22Rv1 (cell line): ENCODE measurements at regions not wholly inside any gene's neighbourhood (a gene's known extent, or its start where the extent isn't known, plus 50 kb on each side); places are given as distances from the start of the nearest gene placed in this dataset.

Experiments
- H3K27ac ChIP-seq: fragments of 450-650 bp; 2 replicates; pipeline ENCODE4 v1.5.1; 2017
- ZFX ChIP-seq: fragments of 450-650 bp; IDR thresholded peaks from 2 replicates; pipeline ENCODE4 v1.6.1; 2017; ENCODE audit warnings: antibody characterized with exemption, borderline replicate concordance
- TF ChIP-seq, protein P1 (sequence below): fragments of 450-650 bp; IDR thresholded peaks from 2 replicates; pipeline ENCODE4 v1.5.1; 2017; ENCODE audit warnings: mild to moderate bottlenecking

DNA sequence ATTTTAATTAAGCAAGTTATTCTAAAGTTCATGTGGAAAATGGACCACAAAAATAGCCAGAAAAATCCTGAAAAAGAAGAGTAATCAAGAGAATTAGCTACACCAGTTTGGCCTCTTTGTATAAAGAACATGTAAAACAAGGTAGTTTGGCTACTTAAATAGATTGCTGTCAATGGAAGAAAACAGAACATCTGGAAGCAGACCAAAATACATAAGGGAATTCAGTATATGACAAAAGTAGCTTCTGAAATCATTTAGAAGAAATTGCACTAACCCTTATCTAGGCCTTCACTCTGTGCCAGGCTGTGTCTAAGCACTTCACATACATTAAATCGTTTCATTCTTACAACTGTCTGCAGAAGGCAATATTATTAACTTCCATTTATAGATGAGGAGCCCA is 156.6 kb downstream of the PRDM6 start:
- H3K27ac ChIP-seq: no peak overlapping the region
- no peak for TF ChIP-seq ZFX
- TF ChIP-seq, protein P1, sequence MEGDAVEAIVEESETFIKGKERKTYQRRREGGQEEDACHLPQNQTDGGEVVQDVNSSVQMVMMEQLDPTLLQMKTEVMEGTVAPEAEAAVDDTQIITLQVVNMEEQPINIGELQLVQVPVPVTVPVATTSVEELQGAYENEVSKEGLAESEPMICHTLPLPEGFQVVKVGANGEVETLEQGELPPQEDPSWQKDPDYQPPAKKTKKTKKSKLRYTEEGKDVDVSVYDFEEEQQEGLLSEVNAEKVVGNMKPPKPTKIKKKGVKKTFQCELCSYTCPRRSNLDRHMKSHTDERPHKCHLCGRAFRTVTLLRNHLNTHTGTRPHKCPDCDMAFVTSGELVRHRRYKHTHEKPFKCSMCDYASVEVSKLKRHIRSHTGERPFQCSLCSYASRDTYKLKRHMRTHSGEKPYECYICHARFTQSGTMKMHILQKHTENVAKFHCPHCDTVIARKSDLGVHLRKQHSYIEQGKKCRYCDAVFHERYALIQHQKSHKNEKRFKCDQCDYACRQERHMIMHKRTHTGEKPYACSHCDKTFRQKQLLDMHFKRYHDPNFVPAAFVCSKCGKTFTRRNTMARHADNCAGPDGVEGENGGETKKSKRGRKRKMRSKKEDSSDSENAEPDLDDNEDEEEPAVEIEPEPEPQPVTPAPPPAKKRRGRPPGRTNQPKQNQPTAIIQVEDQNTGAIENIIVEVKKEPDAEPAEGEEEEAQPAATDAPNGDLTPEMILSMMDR: no peak

GRCh38 chr5:123244458-123244857 is 155.4 kb downstream of the PRDM6 start:
- H3K27ac ChIP-seq: no peak overlapping the region
- no peak for TF ChIP-seq ZFX
- TF ChIP-seq, protein P1: no peak
